HepG2 (cell line): ENCODE measurements at regions not wholly inside any gene's neighbourhood (a gene's known extent, or its start where the extent isn't known, plus 50 kb on each side); places are given as distances from the start of the nearest gene placed in this dataset.

Experiments
- ATAC-seq: fragments of 200-7000 bp; cut with Tn5 transposase; 3 replicates; pipeline ENCODE4 v1.9.1; 2020; ENCODE audit warnings: mild to moderate bottlenecking, moderate library complexity
- BruUV-seq: library from RNA; stranded (reverse); fragments of 400-500 nt; replicated peaks from 2 replicates; lab custom pipeline; 2021; lab: Mats Ljungman, UMichigan
- CTCF ChIA-PET: fragments of 300-600 bp; formaldehyde crosslinking; extraction: SDS; loops from one replicate; lab custom pipeline; 2021; ENCODE audit warnings: low total read pairs, inconsistent platforms, low intra/inter-chr PET ratio; lab: Yijun Ruan, JAX
- POLR2A ChIA-PET: fragments of 350-600 bp; sonication (Branson Sonifier 250); formaldehyde crosslinking; loops from one replicate; lab custom pipeline; 2020; ENCODE audit warnings: antibody characterized with exemption, inconsistent platforms; lab: Yijun Ruan, JAX
- DNase-seq: peaks from one replicate; pipeline ENCODE4 v3.0.0-alpha.2; 2015; ENCODE audit warnings: low spot score
- FAIRE-seq: peaks from 3 replicates; lab custom pipeline; 2011; peaks lifted over from hg19 to GRCh38; lab: Jason Lieb, UNC
- H2AFZ ChIP-seq: one replicate; pipeline ENCODE4 v1.6.1; 2011; ENCODE audit warnings: low read length, inconsistent platforms
- H3K27ac ChIP-seq: fragments of 300-600 bp; 3 replicates; pipeline ENCODE4 v1.8.0; 2011; ENCODE audit warnings: mixed run types, mild to moderate bottlenecking, mixed read lengths, low read length, inconsistent platforms; ENCODE audit not compliant: insufficient read depth; ENCODE audit errors: extremely low read length
- H3K27me3 ChIP-seq, 2 experiments: fragments of 200-600 bp in 1 of 2; 2 replicates in 1 of 2; 3 replicates in 1 of 2; pipeline versions ENCODE4 v1.6.0 to v1.8.0; 2011; ENCODE audit warnings: low read length in 2 of 2, mild to moderate bottlenecking in 2 of 2, moderate library complexity in 2 of 2, inconsistent platforms in 1 of 2; ENCODE audit not compliant: insufficient read depth in 2 of 2, control insufficient read depth in 1 of 2
- H3K36me3 ChIP-seq, 2 experiments: fragments of 200-600 bp in 1 of 2; replicated peaks in 1 of 2; 2 replicates in 1 of 2; 3 replicates in 1 of 2; pipeline versions ENCODE4 v1.5.1 to v1.8.0; 2011; ENCODE audit warnings: low read length in 2 of 2, inconsistent platforms in 1 of 2; ENCODE audit not compliant: insufficient read depth in 2 of 2, control insufficient read depth in 1 of 2
- H3K4me1 ChIP-seq: 2 replicates; pipeline ENCODE4 v1.5.1; 2012; ENCODE audit warnings: low read length, inconsistent platforms; ENCODE audit not compliant: insufficient read depth
- H3K4me2 ChIP-seq: 2 replicates; pipeline ENCODE4 v1.6.0; 2011; ENCODE audit warnings: low read depth, low read length, inconsistent platforms
- H3K4me3 ChIP-seq, 3 experiments: fragments of 200-600 bp in 1 of 3; sonication (generic), shearing (Covaris generic) in 1 of 3; replicated peaks in 1 of 3; 2 replicates each; pipeline ENCODE4 v1.5.1; 2011 to 2016; ENCODE audit warnings: low read length in 3 of 3, inconsistent platforms in 2 of 3, low read depth in 2 of 3, mild to moderate bottlenecking in 2 of 3, control low read depth in 1 of 3, mixed read lengths in 1 of 3; ENCODE audit not compliant: insufficient read depth in 1 of 3
- H3K79me2 ChIP-seq: one replicate; pipeline ENCODE4 v1.6.1; 2011; ENCODE audit warnings: low read length, inconsistent platforms; ENCODE audit not compliant: insufficient read depth
- H3K9ac ChIP-seq: 2 replicates; pipeline ENCODE4 v1.6.0; 2011; ENCODE audit warnings: mild to moderate bottlenecking, low read depth, low read length, inconsistent platforms; ENCODE audit not compliant: insufficient read depth
- H3K9me3 ChIP-seq: 2 replicates; pipeline ENCODE4 v1.5.1; 2012; ENCODE audit warnings: mild to moderate bottlenecking, low read length
- H4K20me1 ChIP-seq: 2 replicates; pipeline ENCODE4 v1.6.0; 2011; ENCODE audit warnings: inconsistent platforms, mild to moderate bottlenecking, low read length, moderate library complexity; ENCODE audit not compliant: insufficient read depth
- MEIS1 ChIP-seq: sonication (generic); formaldehyde crosslinking; IDR thresholded peaks from 2 replicates; pipeline ENCODE4 v1.9.0; 2021; ENCODE audit warnings: mild to moderate bottlenecking, missing genetic modification reagents, moderate library complexity, borderline replicate concordance
- SMAD1 ChIP-seq: sonication (generic); formaldehyde crosslinking; IDR thresholded peaks from 2 replicates; pipeline ENCODE4 v1.4.0; 2020; ENCODE audit warnings: missing genetic modification reagents, low read depth, mild to moderate bottlenecking, borderline replicate concordance
- ZNF33A ChIP-seq: sonication (generic); formaldehyde crosslinking; IDR thresholded peaks from 2 replicates; pipeline ENCODE4 v1.5.1; 2020; ENCODE audit warnings: missing genetic modification reagents, mild to moderate bottlenecking, moderate library complexity, borderline replicate concordance
- ZNF543 ChIP-seq: sonication (generic); formaldehyde crosslinking; IDR thresholded peaks from 2 replicates; pipeline ENCODE4 v1.4.0; 2020; ENCODE audit warnings: mild to moderate bottlenecking, missing genetic modification reagents
- ZNF598 ChIP-seq: sonication (generic); formaldehyde crosslinking; IDR thresholded peaks from 2 replicates; pipeline ENCODE4 v1.5.1; 2020; ENCODE audit warnings: mild to moderate bottlenecking, missing genetic modification reagents, borderline replicate concordance
- ZNF652 ChIP-seq: IDR thresholded peaks from 2 replicates; pipeline ENCODE4 v1.6.1; 2016; ENCODE audit warnings: low read depth, borderline replicate concordance
- ZNF75D ChIP-seq: sonication (generic); formaldehyde crosslinking; IDR thresholded peaks from 2 replicates; pipeline ENCODE4 v1.8.1; 2023; ENCODE audit warnings: missing genetic modification reagents, mild to moderate bottlenecking, borderline replicate concordance
- WGBS: methylation state at CpG from one replicate; pipeline ENCODE4 v1.1.6; 2017; ENCODE audit warnings: low lambda C conversion rate; 5-methylcytosine and 5-hydroxymethylcytosine counted together
- in situ Hi-C: cut with HindIII; loops from 2 replicates; pipeline ENCODE4 v1.10.0; 2017; ENCODE audit warnings: low pct_unique_long_range_greater_than_20kb; ENCODE audit not compliant: extremely low pct_ligation_motif_present
- intact Hi-C: fragments of 100-400 bp; cut with micrococcal nuclease; formaldehyde crosslinking; loops from one replicate; pipeline ENCODE4 v1.10.0; 2022; ENCODE audit not compliant: unreplicated experiment
- TF ChIP-seq, protein P1 (sequence below): sonication (generic); formaldehyde crosslinking; IDR thresholded peaks from 2 replicates; pipeline ENCODE4 v1.8.1; 2023; ENCODE audit warnings: mild to moderate bottlenecking, missing genetic modification reagents
- TF ChIP-seq, protein P2 (sequence below): IDR thresholded peaks from 2 replicates; pipeline ENCODE4 v1.6.1; 2016; ENCODE audit warnings: control low read depth
- TF ChIP-seq, protein P3 (sequence below): sonication (generic); formaldehyde crosslinking; IDR thresholded peaks from 2 replicates; pipeline ENCODE4 v1.4.0; 2020; ENCODE audit warnings: missing genetic modification reagents; ENCODE audit errors: not compliant biosample characterization
- TF ChIP-seq, protein P4 (sequence below): sonication (generic); formaldehyde crosslinking; IDR thresholded peaks from 2 replicates; pipeline ENCODE4 v1.5.1; 2020; ENCODE audit warnings: mild to moderate bottlenecking, moderate library complexity, missing genetic modification reagents

DNA sequence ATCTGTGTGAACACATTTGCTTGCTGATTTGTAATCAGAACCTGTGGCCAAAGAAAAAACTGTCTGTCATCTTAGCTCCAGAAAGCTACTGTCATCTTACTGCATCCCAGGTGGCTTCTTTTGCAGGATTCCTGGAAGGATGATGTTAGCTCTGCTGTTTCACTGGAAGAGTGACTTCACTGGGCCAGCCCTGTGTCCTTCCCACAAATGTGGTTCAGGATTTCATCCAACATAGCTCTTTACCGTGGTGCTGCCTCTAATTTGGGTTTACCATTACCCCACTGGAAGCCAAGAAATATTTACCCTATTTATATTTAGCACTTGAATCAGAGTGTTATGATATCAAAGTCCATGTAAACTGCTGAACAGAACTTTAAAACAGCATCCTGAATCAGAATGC lies 501.0 kb downstream of the GADD45G start:
- TF ChIP-seq MEIS1 (CRISPR knock-in tag) (no peak), ZNF33A (CRISPR knock-in tag) (no peak), ZNF543 (CRISPR knock-in tag) (no peak), SMAD1 (CRISPR knock-in tag) (no peak), ZNF598 (CRISPR knock-in tag) (no peak), ZNF652 (CRISPR knock-in tag) (no peak), ZNF75D (no peak)
- TF ChIP-seq, protein P1, sequence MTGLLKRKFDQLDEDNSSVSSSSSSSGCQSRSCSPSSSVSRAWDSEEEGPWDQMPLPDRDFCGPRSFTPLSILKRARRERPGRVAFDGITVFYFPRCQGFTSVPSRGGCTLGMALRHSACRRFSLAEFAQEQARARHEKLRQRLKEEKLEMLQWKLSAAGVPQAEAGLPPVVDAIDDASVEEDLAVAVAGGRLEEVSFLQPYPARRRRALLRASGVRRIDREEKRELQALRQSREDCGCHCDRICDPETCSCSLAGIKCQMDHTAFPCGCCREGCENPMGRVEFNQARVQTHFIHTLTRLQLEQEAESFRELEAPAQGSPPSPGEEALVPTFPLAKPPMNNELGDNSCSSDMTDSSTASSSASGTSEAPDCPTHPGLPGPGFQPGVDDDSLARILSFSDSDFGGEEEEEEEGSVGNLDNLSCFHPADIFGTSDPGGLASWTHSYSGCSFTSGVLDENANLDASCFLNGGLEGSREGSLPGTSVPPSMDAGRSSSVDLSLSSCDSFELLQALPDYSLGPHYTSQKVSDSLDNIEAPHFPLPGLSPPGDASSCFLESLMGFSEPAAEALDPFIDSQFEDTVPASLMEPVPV (CRISPR knock-in tag) = no peak
- TF ChIP-seq, protein P2, sequence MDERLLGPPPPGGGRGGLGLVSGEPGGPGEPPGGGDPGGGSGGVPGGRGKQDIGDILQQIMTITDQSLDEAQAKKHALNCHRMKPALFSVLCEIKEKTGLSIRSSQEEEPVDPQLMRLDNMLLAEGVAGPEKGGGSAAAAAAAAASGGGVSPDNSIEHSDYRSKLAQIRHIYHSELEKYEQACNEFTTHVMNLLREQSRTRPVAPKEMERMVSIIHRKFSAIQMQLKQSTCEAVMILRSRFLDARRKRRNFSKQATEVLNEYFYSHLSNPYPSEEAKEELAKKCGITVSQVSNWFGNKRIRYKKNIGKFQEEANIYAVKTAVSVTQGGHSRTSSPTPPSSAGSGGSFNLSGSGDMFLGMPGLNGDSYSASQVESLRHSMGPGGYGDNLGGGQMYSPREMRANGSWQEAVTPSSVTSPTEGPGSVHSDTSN (CRISPR knock-in tag) = no peak
- TF ChIP-seq, protein P3, sequence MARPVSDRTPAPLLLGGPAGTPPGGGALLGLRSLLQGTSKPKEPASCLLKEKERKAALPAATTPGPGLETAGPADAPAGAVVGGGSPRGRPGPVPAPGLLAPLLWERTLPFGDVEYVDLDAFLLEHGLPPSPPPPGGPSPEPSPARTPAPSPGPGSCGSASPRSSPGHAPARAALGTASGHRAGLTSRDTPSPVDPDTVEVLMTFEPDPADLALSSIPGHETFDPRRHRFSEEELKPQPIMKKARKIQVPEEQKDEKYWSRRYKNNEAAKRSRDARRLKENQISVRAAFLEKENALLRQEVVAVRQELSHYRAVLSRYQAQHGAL (CRISPR knock-in tag) = no peak
- TF ChIP-seq, protein P4, sequence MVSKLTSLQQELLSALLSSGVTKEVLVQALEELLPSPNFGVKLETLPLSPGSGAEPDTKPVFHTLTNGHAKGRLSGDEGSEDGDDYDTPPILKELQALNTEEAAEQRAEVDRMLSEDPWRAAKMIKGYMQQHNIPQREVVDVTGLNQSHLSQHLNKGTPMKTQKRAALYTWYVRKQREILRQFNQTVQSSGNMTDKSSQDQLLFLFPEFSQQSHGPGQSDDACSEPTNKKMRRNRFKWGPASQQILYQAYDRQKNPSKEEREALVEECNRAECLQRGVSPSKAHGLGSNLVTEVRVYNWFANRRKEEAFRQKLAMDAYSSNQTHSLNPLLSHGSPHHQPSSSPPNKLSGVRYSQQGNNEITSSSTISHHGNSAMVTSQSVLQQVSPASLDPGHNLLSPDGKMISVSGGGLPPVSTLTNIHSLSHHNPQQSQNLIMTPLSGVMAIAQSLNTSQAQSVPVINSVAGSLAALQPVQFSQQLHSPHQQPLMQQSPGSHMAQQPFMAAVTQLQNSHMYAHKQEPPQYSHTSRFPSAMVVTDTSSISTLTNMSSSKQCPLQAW (CRISPR knock-in tag) = no peak

More for the DNA sequence above, 501.0 kb downstream of the GADD45G start:
- H3K4me3 ChIP-seq = no peak overlapping the region
- no peaks in the 10 kb centered on the region for H3K9me3 ChIP-seq
- no peak overlapping the region for H2AFZ ChIP-seq
- no peaks in the 10 kb centered on the region for H3K27me3 ChIP-seq
- no peaks in the 10 kb centered on the region for H4K20me1 ChIP-seq
- H3K36me3 ChIP-seq = no peaks in the 10 kb centered on the region
- H3K27ac ChIP-seq = no peak overlapping the region
- H3K9ac ChIP-seq = no peak overlapping the region
- no peak for FAIRE-seq
- intact Hi-C loops (loop anchor here (10.0 kb wide), 1 partner anchor 371 kb away; no protein-coding TSS in a partner anchor), in situ Hi-C loops (no loop called here)
- no peaks in the 10 kb centered on the region for H3K4me1 ChIP-seq
- 0% methylated on average over 1 of the region's 1 CpG for WGBS
- no peaks in the 10 kb centered on the region for H3K79me2 ChIP-seq
- no peak for DNase-seq
- H3K4me2 ChIP-seq = no peak overlapping the region
- ChIA-PET POLR2A (no interaction called here), CTCF (no interaction called here)
- BruUV-seq = no TSS peak
- ATAC-seq = no peak
